NCI-H510A (cell line): ENCODE measurements at regions not wholly inside any gene's neighbourhood (a gene's known extent, or its start where the extent isn't known, plus 50 kb on each side); places are given as distances from the start of the nearest gene placed in this dataset.

ENCODE experiments used
- DNase-seq: peaks from one replicate; lab custom pipeline; 2025; lab: John Stamatoyannopoulos, UW

- DNase-seq, result no peak
Observed at GRCh38 chr7:28231176-28231575, 50.6 kb upstream of the JAZF1 start.

GRCh38 chr7:28236560-28236959 is 56.0 kb upstream of the JAZF1 start:
- DNase-seq, result no peak

GRCh38 chr7:28237363-28237762 is 56.8 kb upstream of the JAZF1 start:
- DNase-seq, result no peak

- DNase-seq, result no peak
Observed at GRCh38 chr7:28239823-28240204, 59.2 kb upstream of the JAZF1 start.

- DNase-seq, result no peak
Observed at GRCh38 chr7:28240481-28240880, 59.9 kb upstream of the JAZF1 start.

GRCh38 chr7:28243861-28244260 is 63.3 kb upstream of the JAZF1 start:
- no peak for DNase-seq

- DNase-seq, result no peak
Observed at GRCh38 chr7:28245123-28245878, 64.7 kb upstream of the JAZF1 start.

GRCh38 chr7:28246921-28247461 is 66.4 kb upstream of the JAZF1 start:
- DNase-seq, result no peak

- no peak for DNase-seq
Observed at GRCh38 chr7:28258240-28258639, 77.6 kb upstream of the JAZF1 start.

GRCh38 chr7:28260969-28261368 is 80.4 kb upstream of the JAZF1 start:
- no peak for DNase-seq

GRCh38 chr7:28263622-28264271 is 83.2 kb upstream of the JAZF1 start:
- DNase-seq, result no peak

GRCh38 chr7:28266402-28266801 is 85.8 kb upstream of the JAZF1 start:
- DNase-seq, result no peak

- no peak for DNase-seq
Observed at GRCh38 chr7:28267012-28267411, 86.4 kb upstream of the JAZF1 start.

- no peak for DNase-seq
Observed at GRCh38 chr7:28269700-28270361, 89.2 kb upstream of the JAZF1 start.

GRCh38 chr7:28270536-28270935 is 89.9 kb upstream of the JAZF1 start:
- DNase-seq, result no peak

GRCh38 chr7:28272461-28272877 is 91.9 kb upstream of the JAZF1 start:
- DNase-seq, result no peak

- no peak for DNase-seq
Observed at GRCh38 chr7:28276298-28276697, 95.7 kb upstream of the JAZF1 start.

GRCh38 chr7:28277364-28277763 is 96.8 kb upstream of the JAZF1 start:
- DNase-seq, result no peak

GRCh38 chr7:28277958-28278357 is 97.4 kb upstream of the JAZF1 start:
- DNase-seq, result no peak

- no peak for DNase-seq
Observed at GRCh38 chr7:28280516-28280915, 99.9 kb upstream of the JAZF1 start.

- DNase-seq, result no peak
Observed at GRCh38 chr7:28290496-28290895, 109.9 kb upstream of the JAZF1 start.

- no peak for DNase-seq
Observed at GRCh38 chr7:28291559-28291958, 111.0 kb upstream of the JAZF1 start.
